DND-41 (cell line): ENCODE measurements at regions not wholly inside any gene's neighbourhood (a gene's known extent, or its start where the extent isn't known, plus 50 kb on each side); places are given as distances from the start of the nearest gene placed in this dataset.

Experiments used
- CTCF ChIP-seq: IDR thresholded peaks from 2 replicates; pipeline ENCODE4 v1.5.1; 2012; ENCODE audit warnings: borderline replicate concordance, low read length, moderate library complexity, mild to moderate bottlenecking; ENCODE audit not compliant: poor library complexity, severe bottlenecking; ENCODE audit errors: extremely low read depth
- EZH2 ChIP-seq: IDR thresholded peaks from 3 replicates; pipeline ENCODE4 v1.6.1; 2012; ENCODE audit warnings: borderline replicate concordance, low read depth, mild to moderate bottlenecking, moderate library complexity, low read length, inconsistent platforms; ENCODE audit not compliant: severe bottlenecking

- TF ChIP-seq CTCF = no peak
- no peak for TF ChIP-seq EZH2
These were observed 182.0 kb upstream of the CST7 start for GRCh38 chr20:24766826-24767622.
